HepG2 (cell line): ENCODE measurements at regions not wholly inside any gene's neighbourhood (a gene's known extent, or its start where the extent isn't known, plus 50 kb on each side); places are given as distances from the start of the nearest gene placed in this dataset.

ENCODE experiments used
- ATAC-seq: fragments of 200-7000 bp; cut with Tn5 transposase; 3 replicates; pipeline ENCODE4 v1.9.1; 2020; ENCODE audit warnings: mild to moderate bottlenecking, moderate library complexity
- BruUV-seq: library from RNA; stranded (reverse); fragments of 400-500 nt; replicated peaks from 2 replicates; lab custom pipeline; 2021; lab: Mats Ljungman, UMichigan
- CTCF ChIA-PET: fragments of 300-600 bp; formaldehyde crosslinking; extraction: SDS; loops from one replicate; lab custom pipeline; 2021; ENCODE audit warnings: low total read pairs, inconsistent platforms, low intra/inter-chr PET ratio; lab: Yijun Ruan, JAX
- POLR2A ChIA-PET: fragments of 350-600 bp; sonication (Branson Sonifier 250); formaldehyde crosslinking; loops from one replicate; lab custom pipeline; 2020; ENCODE audit warnings: antibody characterized with exemption, inconsistent platforms; lab: Yijun Ruan, JAX
- DNase-seq: peaks from one replicate; pipeline ENCODE4 v3.0.0-alpha.2; 2015; ENCODE audit warnings: low spot score
- FAIRE-seq: peaks from 3 replicates; lab custom pipeline; 2011; peaks lifted over from hg19 to GRCh38; lab: Jason Lieb, UNC
- H2AFZ ChIP-seq: one replicate; pipeline ENCODE4 v1.6.1; 2011; ENCODE audit warnings: low read length, inconsistent platforms
- H3K27ac ChIP-seq: fragments of 300-600 bp; 3 replicates; pipeline ENCODE4 v1.8.0; 2011; ENCODE audit warnings: mixed run types, mild to moderate bottlenecking, mixed read lengths, low read length, inconsistent platforms; ENCODE audit not compliant: insufficient read depth; ENCODE audit errors: extremely low read length
- H3K27me3 ChIP-seq, 2 experiments: fragments of 200-600 bp in 1 of 2; 2 replicates in 1 of 2; 3 replicates in 1 of 2; pipeline versions ENCODE4 v1.6.0 to v1.8.0; 2011; ENCODE audit warnings: low read length in 2 of 2, mild to moderate bottlenecking in 2 of 2, moderate library complexity in 2 of 2, inconsistent platforms in 1 of 2; ENCODE audit not compliant: insufficient read depth in 2 of 2, control insufficient read depth in 1 of 2
- H3K36me3 ChIP-seq, 2 experiments: fragments of 200-600 bp in 1 of 2; replicated peaks in 1 of 2; 2 replicates in 1 of 2; 3 replicates in 1 of 2; pipeline versions ENCODE4 v1.5.1 to v1.8.0; 2011; ENCODE audit warnings: low read length in 2 of 2, inconsistent platforms in 1 of 2; ENCODE audit not compliant: insufficient read depth in 2 of 2, control insufficient read depth in 1 of 2
- H3K4me1 ChIP-seq: 2 replicates; pipeline ENCODE4 v1.5.1; 2012; ENCODE audit warnings: low read length, inconsistent platforms; ENCODE audit not compliant: insufficient read depth
- H3K4me2 ChIP-seq: 2 replicates; pipeline ENCODE4 v1.6.0; 2011; ENCODE audit warnings: low read depth, low read length, inconsistent platforms
- H3K4me3 ChIP-seq, 3 experiments: fragments of 200-600 bp in 1 of 3; sonication (generic), shearing (Covaris generic) in 1 of 3; replicated peaks in 1 of 3; 2 replicates each; pipeline ENCODE4 v1.5.1; 2011 to 2016; ENCODE audit warnings: low read length in 3 of 3, inconsistent platforms in 2 of 3, low read depth in 2 of 3, mild to moderate bottlenecking in 2 of 3, control low read depth in 1 of 3, mixed read lengths in 1 of 3; ENCODE audit not compliant: insufficient read depth in 1 of 3
- H3K79me2 ChIP-seq: one replicate; pipeline ENCODE4 v1.6.1; 2011; ENCODE audit warnings: low read length, inconsistent platforms; ENCODE audit not compliant: insufficient read depth
- H3K9ac ChIP-seq: 2 replicates; pipeline ENCODE4 v1.6.0; 2011; ENCODE audit warnings: mild to moderate bottlenecking, low read depth, low read length, inconsistent platforms; ENCODE audit not compliant: insufficient read depth
- H3K9me3 ChIP-seq: 2 replicates; pipeline ENCODE4 v1.5.1; 2012; ENCODE audit warnings: mild to moderate bottlenecking, low read length
- H4K20me1 ChIP-seq: 2 replicates; pipeline ENCODE4 v1.6.0; 2011; ENCODE audit warnings: inconsistent platforms, mild to moderate bottlenecking, low read length, moderate library complexity; ENCODE audit not compliant: insufficient read depth
- EP300 ChIP-seq, 3 experiments: sonication (generic) in 1 of 3; formaldehyde crosslinking in 1 of 3; IDR thresholded peaks; 2 replicates each; pipeline versions ENCODE4 v1.5.1 to v1.6.1; 2011 to 2020; ENCODE audit warnings: low read depth in 2 of 3, low read length in 2 of 3, borderline replicate concordance in 1 of 3, improper control_type of control experiment in 1 of 3, mild to moderate bottlenecking in 1 of 3, missing genetic modification reagents in 1 of 3, moderate library complexity in 1 of 3
- SALL2 ChIP-seq: sonication (generic); formaldehyde crosslinking; IDR thresholded peaks from 2 replicates; pipeline ENCODE4 v1.8.1; 2023; ENCODE audit warnings: mild to moderate bottlenecking, missing genetic modification reagents, inconsistent platforms
- STAG1 ChIP-seq: sonication (generic); formaldehyde crosslinking; IDR thresholded peaks from 2 replicates; pipeline ENCODE4 v1.4.0; 2020; ENCODE audit warnings: missing genetic modification reagents
- ZBTB20 ChIP-seq: sonication (generic); formaldehyde crosslinking; IDR thresholded peaks from 2 replicates; pipeline ENCODE4 v1.8.1; 2023; ENCODE audit warnings: missing genetic modification reagents, low read depth, mild to moderate bottlenecking, borderline replicate concordance
- ZNF367 ChIP-seq: sonication (generic); formaldehyde crosslinking; IDR thresholded peaks from 2 replicates; pipeline ENCODE4 v1.4.0; 2020; ENCODE audit warnings: missing genetic modification reagents, borderline replicate concordance
- WGBS: methylation state at CpG from one replicate; pipeline ENCODE4 v1.1.6; 2017; ENCODE audit warnings: low lambda C conversion rate; 5-methylcytosine and 5-hydroxymethylcytosine counted together
- in situ Hi-C: cut with HindIII; loops from 2 replicates; pipeline ENCODE4 v1.10.0; 2017; ENCODE audit warnings: low pct_unique_long_range_greater_than_20kb; ENCODE audit not compliant: extremely low pct_ligation_motif_present
- intact Hi-C: fragments of 100-400 bp; cut with micrococcal nuclease; formaldehyde crosslinking; loops from one replicate; pipeline ENCODE4 v1.10.0; 2022; ENCODE audit not compliant: unreplicated experiment
- TF ChIP-seq, protein P1 (sequence below): sonication (generic); formaldehyde crosslinking; IDR thresholded peaks from 2 replicates; pipeline ENCODE4 v1.5.0; 2020; ENCODE audit warnings: missing genetic modification reagents
- TF ChIP-seq, protein P2 (sequence below): sonication (generic); formaldehyde crosslinking; IDR thresholded peaks from 2 replicates; pipeline ENCODE4 v1.4.0; 2020; ENCODE audit warnings: mild to moderate bottlenecking, missing genetic modification reagents
- TF ChIP-seq, protein P3 (sequence below): IDR thresholded peaks from 2 replicates; pipeline ENCODE4 v1.6.1; 2012; ENCODE audit warnings: low read length, improper control_type of control experiment
- TF ChIP-seq, protein P4 (sequence below): sonication (generic); formaldehyde crosslinking; IDR thresholded peaks from 2 replicates; pipeline ENCODE4 v1.8.1; 2023; ENCODE audit warnings: missing genetic modification reagents, inconsistent platforms, borderline replicate concordance
- TF ChIP-seq, protein P5 (sequence below): sonication (generic); formaldehyde crosslinking; IDR thresholded peaks from 2 replicates; pipeline ENCODE4 v1.4.0; 2020; ENCODE audit warnings: missing genetic modification reagents, borderline replicate concordance

DNA sequence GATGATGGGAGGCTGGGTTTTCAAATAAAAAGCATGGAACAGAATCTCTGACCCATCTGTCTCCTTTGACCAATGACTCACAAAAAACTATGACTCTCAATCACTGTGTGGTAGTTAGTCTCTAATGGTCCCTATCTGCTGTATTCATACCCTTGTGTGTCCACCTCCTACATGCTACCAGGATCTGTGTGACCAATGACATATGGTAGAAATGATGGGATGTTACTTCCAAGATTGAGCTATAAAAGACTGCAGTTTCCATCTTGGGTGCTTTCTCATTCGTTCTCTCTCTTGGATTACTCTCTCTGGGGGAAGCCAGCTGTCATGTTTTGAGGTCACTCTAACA, 144.7 kb upstream of the BTG1 start:
- Histone ChIP-seq H3K36me3 (no peaks in the 10 kb centered on the region), H3K4me1 (no peaks in the 10 kb centered on the region; the same call in 1 of the 2 replicates), H3K27me3 (no peaks in the 10 kb centered on the region), H3K4me2 (no peak overlapping the region), H4K20me1 (no peaks in the 10 kb centered on the region), H3K79me2 (no peaks in the 10 kb centered on the region), H3K9me3 (no peaks in the 10 kb centered on the region), H3K4me3 (no peak overlapping the region), H3K9ac (no peak overlapping the region), H3K27ac (no peak overlapping the region), H2AFZ (no peak overlapping the region)
- WGBS, result 0% methylated on average over 1 of the region's 1 CpG
- DNase-seq, result no peak
- in situ Hi-C loops (no loop called here), intact Hi-C loops (no loop called here)
- ChIA-PET POLR2A (no interaction called here), CTCF (no interaction called here)
- no peak for ATAC-seq
- no peak for FAIRE-seq
- no TSS peak for BruUV-seq
- TF ChIP-seq SALL2 (no peak), ZBTB20 (CRISPR knock-in tag) (no peak), EP300 (IDR thresholded peaks at IDR 0.05; ENCODE audit: low read depth in 2 of 2, low read length in 2 of 2) (no peak), EP300 (CRISPR knock-in tag; IDR thresholded peaks at IDR 0.05; ENCODE audit: borderline replicate concordance) (no peak), STAG1 (CRISPR knock-in tag) (no peak), ZNF367 (CRISPR knock-in tag) (no peak)
- TF ChIP-seq, protein P1, sequence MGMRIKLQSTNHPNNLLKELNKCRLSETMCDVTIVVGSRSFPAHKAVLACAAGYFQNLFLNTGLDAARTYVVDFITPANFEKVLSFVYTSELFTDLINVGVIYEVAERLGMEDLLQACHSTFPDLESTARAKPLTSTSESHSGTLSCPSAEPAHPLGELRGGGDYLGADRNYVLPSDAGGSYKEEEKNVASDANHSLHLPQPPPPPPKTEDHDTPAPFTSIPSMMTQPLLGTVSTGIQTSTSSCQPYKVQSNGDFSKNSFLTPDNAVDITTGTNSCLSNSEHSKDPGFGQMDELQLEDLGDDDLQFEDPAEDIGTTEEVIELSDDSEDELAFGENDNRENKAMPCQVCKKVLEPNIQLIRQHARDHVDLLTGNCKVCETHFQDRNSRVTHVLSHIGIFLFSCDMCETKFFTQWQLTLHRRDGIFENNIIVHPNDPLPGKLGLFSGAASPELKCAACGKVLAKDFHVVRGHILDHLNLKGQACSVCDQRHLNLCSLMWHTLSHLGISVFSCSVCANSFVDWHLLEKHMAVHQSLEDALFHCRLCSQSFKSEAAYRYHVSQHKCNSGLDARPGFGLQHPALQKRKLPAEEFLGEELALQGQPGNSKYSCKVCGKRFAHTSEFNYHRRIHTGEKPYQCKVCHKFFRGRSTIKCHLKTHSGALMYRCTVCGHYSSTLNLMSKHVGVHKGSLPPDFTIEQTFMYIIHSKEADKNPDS (CRISPR knock-in tag), result no peak
- TF ChIP-seq, protein P2, sequence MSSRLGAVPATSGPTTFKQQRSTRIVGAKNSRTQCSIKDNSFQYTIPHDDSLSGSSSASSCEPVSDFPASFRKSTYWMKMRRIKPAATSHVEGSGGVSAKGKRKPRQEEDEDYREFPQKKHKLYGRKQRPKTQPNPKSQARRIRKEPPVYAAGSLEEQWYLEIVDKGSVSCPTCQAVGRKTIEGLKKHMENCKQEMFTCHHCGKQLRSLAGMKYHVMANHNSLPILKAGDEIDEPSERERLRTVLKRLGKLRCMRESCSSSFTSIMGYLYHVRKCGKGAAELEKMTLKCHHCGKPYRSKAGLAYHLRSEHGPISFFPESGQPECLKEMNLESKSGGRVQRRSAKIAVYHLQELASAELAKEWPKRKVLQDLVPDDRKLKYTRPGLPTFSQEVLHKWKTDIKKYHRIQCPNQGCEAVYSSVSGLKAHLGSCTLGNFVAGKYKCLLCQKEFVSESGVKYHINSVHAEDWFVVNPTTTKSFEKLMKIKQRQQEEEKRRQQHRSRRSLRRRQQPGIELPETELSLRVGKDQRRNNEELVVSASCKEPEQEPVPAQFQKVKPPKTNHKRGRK, result no peak
- TF ChIP-seq, protein P3, sequence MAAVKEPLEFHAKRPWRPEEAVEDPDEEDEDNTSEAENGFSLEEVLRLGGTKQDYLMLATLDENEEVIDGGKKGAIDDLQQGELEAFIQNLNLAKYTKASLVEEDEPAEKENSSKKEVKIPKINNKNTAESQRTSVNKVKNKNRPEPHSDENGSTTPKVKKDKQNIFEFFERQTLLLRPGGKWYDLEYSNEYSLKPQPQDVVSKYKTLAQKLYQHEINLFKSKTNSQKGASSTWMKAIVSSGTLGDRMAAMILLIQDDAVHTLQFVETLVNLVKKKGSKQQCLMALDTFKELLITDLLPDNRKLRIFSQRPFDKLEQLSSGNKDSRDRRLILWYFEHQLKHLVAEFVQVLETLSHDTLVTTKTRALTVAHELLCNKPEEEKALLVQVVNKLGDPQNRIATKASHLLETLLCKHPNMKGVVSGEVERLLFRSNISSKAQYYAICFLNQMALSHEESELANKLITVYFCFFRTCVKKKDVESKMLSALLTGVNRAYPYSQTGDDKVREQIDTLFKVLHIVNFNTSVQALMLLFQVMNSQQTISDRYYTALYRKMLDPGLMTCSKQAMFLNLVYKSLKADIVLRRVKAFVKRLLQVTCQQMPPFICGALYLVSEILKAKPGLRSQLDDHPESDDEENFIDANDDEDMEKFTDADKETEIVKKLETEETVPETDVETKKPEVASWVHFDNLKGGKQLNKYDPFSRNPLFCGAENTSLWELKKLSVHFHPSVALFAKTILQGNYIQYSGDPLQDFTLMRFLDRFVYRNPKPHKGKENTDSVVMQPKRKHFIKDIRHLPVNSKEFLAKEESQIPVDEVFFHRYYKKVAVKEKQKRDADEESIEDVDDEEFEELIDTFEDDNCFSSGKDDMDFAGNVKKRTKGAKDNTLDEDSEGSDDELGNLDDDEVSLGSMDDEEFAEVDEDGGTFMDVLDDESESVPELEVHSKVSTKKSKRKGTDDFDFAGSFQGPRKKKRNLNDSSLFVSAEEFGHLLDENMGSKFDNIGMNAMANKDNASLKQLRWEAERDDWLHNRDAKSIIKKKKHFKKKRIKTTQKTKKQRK, result no peak
- TF ChIP-seq, protein P4, sequence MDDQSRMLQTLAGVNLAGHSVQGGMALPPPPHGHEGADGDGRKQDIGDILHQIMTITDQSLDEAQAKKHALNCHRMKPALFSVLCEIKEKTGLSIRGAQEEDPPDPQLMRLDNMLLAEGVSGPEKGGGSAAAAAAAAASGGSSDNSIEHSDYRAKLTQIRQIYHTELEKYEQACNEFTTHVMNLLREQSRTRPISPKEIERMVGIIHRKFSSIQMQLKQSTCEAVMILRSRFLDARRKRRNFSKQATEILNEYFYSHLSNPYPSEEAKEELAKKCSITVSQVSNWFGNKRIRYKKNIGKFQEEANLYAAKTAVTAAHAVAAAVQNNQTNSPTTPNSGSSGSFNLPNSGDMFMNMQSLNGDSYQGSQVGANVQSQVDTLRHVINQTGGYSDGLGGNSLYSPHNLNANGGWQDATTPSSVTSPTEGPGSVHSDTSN, result no peak
- TF ChIP-seq, protein P5, sequence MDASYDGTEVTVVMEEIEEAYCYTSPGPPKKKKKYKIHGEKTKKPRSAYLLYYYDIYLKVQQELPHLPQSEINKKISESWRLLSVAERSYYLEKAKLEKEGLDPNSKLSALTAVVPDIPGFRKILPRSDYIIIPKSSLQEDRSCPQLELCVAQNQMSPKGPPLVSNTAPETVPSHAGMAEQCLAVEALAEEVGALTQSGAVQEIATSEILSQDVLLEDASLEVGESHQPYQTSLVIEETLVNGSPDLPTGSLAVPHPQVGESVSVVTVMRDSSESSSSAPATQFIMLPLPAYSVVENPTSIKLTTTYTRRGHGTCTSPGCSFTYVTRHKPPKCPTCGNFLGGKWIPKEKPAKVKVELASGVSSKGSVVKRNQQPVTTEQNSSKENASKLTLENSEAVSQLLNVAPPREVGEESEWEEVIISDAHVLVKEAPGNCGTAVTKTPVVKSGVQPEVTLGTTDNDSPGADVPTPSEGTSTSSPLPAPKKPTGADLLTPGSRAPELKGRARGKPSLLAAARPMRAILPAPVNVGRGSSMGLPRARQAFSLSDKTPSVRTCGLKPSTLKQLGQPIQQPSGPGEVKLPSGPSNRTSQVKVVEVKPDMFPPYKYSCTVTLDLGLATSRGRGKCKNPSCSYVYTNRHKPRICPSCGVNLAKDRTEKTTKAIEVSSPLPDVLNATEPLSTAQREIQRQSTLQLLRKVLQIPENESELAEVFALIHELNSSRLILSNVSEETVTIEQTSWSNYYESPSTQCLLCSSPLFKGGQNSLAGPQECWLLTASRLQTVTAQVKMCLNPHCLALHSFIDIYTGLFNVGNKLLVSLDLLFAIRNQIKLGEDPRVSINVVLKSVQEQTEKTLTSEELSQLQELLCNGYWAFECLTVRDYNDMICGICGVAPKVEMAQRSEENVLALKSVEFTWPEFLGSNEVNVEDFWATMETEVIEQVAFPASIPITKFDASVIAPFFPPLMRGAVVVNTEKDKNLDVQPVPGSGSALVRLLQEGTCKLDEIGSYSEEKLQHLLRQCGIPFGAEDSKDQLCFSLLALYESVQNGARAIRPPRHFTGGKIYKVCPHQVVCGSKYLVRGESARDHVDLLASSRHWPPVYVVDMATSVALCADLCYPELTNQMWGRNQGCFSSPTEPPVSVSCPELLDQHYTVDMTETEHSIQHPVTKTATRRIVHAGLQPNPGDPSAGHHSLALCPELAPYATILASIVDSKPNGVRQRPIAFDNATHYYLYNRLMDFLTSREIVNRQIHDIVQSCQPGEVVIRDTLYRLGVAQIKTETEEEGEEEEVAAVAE, result no peak
